ENCODE measurements at regions not wholly inside any gene's neighbourhood (a gene's known extent, or its start where the extent isn't known, plus 50 kb on each side); places are given as distances from the start of the nearest gene placed in this dataset.

GRCh38 chr5:3542769-3543168, 52.9 kb upstream of the IRX1 start:
- H3K14ac ChIP-seq (ENCODE audit: insufficient read length) = no peak overlapping the region
- no peaks in the 10 kb centered on the region for H3K79me1 ChIP-seq (ENCODE audit: low read depth, low read length)
- no peak overlapping the region for H2AFZ ChIP-seq (ENCODE audit: low read length)
- no peak overlapping the region for H3K18ac ChIP-seq (ENCODE audit: extremely low read depth, low read length)
- no peak overlapping the region for H3K23ac ChIP-seq (ENCODE audit: insufficient read length)
- no peak overlapping the region for H2BK5ac ChIP-seq (ENCODE audit: low read depth, low read length)
- H2BK120ac ChIP-seq (replicated peaks; ENCODE audit: low read depth, low read length) = no peak overlapping the region
- H2AK5ac ChIP-seq (ENCODE audit: low read depth, low read length) = no peak overlapping the region
- H3K36me3 ChIP-seq (ENCODE audit: control insufficient read depth in 2 of 4, insufficient read depth in 4 of 4, low read length in 3 of 4) = no peaks in the 10 kb centered on the region
- H4K91ac ChIP-seq (replicated peaks; ENCODE audit: insufficient read length, low read length) = no peak overlapping the region
- no peaks in the 10 kb centered on the region for H3K4me1 ChIP-seq (replicated peaks in 1 of 4; ENCODE audit: control insufficient read depth in 3 of 4, insufficient read depth in 4 of 4, low read length in 3 of 4)
- H2BK20ac ChIP-seq (ENCODE audit: low read length) = no peak overlapping the region
- POLR2A ChIA-PET (ENCODE audit: partially characterized antibody) = no interaction called here
- FAIRE-seq (no peak), DNase-seq (ENCODE audit: low read depth in 1 of 2, low spot score in 2 of 2) (no peak)
- H4K20me1 ChIP-seq (replicated peaks in 1 of 2; ENCODE audit: control insufficient read depth in 1 of 2, insufficient read depth in 2 of 2, low read length in 2 of 2) = no peaks in the 10 kb centered on the region
- no peak overlapping the region for H2BK15ac ChIP-seq (ENCODE audit: low read length)
- no peak overlapping the region for H2BK12ac ChIP-seq (ENCODE audit: low read depth, low read length)
- no peak overlapping the region for H3K4me2 ChIP-seq (ENCODE audit: insufficient read depth in 1 of 2, low read depth in 2 of 2, low read length in 2 of 2)
- H3K9ac ChIP-seq (replicated peaks in 1 of 4; ENCODE audit: extremely low read depth in 1 of 4, low read depth in 3 of 4, low read length in 3 of 4) = no peak overlapping the region
- no peaks in the 10 kb centered on the region; the same call in 1 of the 2 replicates for H3K23me2 ChIP-seq (ENCODE audit: low read depth, low read length)
- no peak overlapping the region for H3K27ac ChIP-seq (ENCODE audit: low read depth, low read length)
- CTCF ChIA-PET (ENCODE audit: partially characterized antibody) = interaction anchor here (1.0 to 1.1 kb wide), 2 partner anchors 32 to 737 kb away, joined by 3 read pairs; no protein-coding TSS in a partner anchor
- no peak overlapping the region for H3K4ac ChIP-seq (replicated peaks; ENCODE audit: insufficient read length, low read depth, low read length)
- H4K8ac ChIP-seq (ENCODE audit: extremely low read depth, insufficient read depth, low read length) = no peak overlapping the region
- H4K5ac ChIP-seq (ENCODE audit: insufficient read length, low read depth, low read length) = no peak overlapping the region
- H3K79me2 ChIP-seq (ENCODE audit: control insufficient read depth in 1 of 2, insufficient read depth in 2 of 2, low read length in 2 of 2) = no peaks in the 10 kb centered on the region; a peak in 1 of 4 replicates
- no peak overlapping the region for H3K56ac ChIP-seq (replicated peaks; ENCODE audit: insufficient read length, low read depth, low read length)
- 91% methylated on average over 7 of the region's 7 CpGs; no CpG with 5 or more reads in 1 of the 2 experiments for WGBS, 2 experiments (ENCODE audit: extremely low coverage in 1 of 2, insufficient coverage in 1 of 2, insufficient read length in 1 of 2, insufficient replicate concordance in 2 of 2, low coverage in 1 of 2, low lambda C conversion rate in 2 of 2, missing lambda C conversion rate in 1 of 2)
- H3K4me3 ChIP-seq (ENCODE audit: extremely low read depth in 1 of 4, insufficient read depth in 2 of 4, low read depth in 3 of 4, low read length in 4 of 4) = no peak overlapping the region
- no peaks in the 10 kb centered on the region for H3K27me3 ChIP-seq (replicated peaks in 1 of 4; ENCODE audit: control insufficient read depth in 3 of 4, extremely low read depth in 1 of 4, insufficient read depth in 3 of 4, low read length in 3 of 4)
- no peaks in the 10 kb centered on the region for H3K9me3 ChIP-seq (ENCODE audit: insufficient read depth in 2 of 2, low read depth in 1 of 2, low read length in 1 of 2)
- TF ChIP-seq RFX5 (IDR thresholded peaks at IDR 0.05; ENCODE audit: borderline replicate concordance, low read depth, low read length) (no peak), ATF2 (IDR thresholded peaks at IDR 0.05; ENCODE audit: low read length) (no peak), POLR2A (IDR thresholded peaks at IDR 0.05; ENCODE audit: control extremely low read depth in 1 of 2, low read depth in 2 of 2, low read length in 2 of 2) (no peak), BACH1 (IDR thresholded peaks at IDR 0.05; ENCODE audit: low read length) (no peak), CHD2 (IDR thresholded peaks at IDR 0.05; ENCODE audit: low read length) (no peak), KDM1A (IDR thresholded peaks at IDR 0.05; ENCODE audit: borderline replicate concordance, low read length) (no peak), NRF1 (IDR thresholded peaks at IDR 0.05; ENCODE audit: low read depth, low read length) (no peak), POU5F1 (IDR thresholded peaks at IDR 0.05; ENCODE audit: low read depth, low read length) (no peak)
